ENCODE measurements at regions not wholly inside any gene's neighbourhood (a gene's known extent, or its start where the extent isn't known, plus 50 kb on each side); places are given as distances from the start of the nearest gene placed in this dataset.

- H3K9me3 Mint-ChIP-seq, result peaks cover 10% of the 10 kb centered on the region
- no peak for ATAC-seq
- no peak overlapping the region for H3K4me3 Mint-ChIP-seq
Observed at GRCh38 chrX:109855501-109855900, 122.4 kb upstream of the ACSL4 start.

GRCh38 chrX:109856974-109857373 lies 123.9 kb upstream of the ACSL4 start:
- peaks cover 10% of the 10 kb centered on the region for H3K9me3 Mint-ChIP-seq
- ATAC-seq (no peak), DNase-seq (no peak)
- no peaks in the 10 kb centered on the region for H3K36me3 Mint-ChIP-seq (ENCODE audit: insufficient read depth)
- no peaks in the 10 kb centered on the region for H3K27me3 Mint-ChIP-seq (ENCODE audit: low read depth)
- no peak overlapping the region for H3K4me3 Mint-ChIP-seq
- H3K4me1 Mint-ChIP-seq (ENCODE audit: low read depth), result no peaks in the 10 kb centered on the region

More at GRCh38 chrX:109855501-109855900, 122.4 kb upstream of the ACSL4 start:
- no peak for DNase-seq
- no peaks in the 10 kb centered on the region for H3K4me1 Mint-ChIP-seq (ENCODE audit: low read depth)
- no peaks in the 10 kb centered on the region for H3K27me3 Mint-ChIP-seq (ENCODE audit: low read depth)
- no peaks in the 10 kb centered on the region for H3K36me3 Mint-ChIP-seq (ENCODE audit: insufficient read depth)

GRCh38 chrX:109857584-109858228 lies 124.6 kb upstream of the ACSL4 start:
- Mint-ChIP-seq H3K27me3 (ENCODE audit: low read depth) (no peaks in the 10 kb centered on the region), H3K4me3 (no peak overlapping the region), H3K4me1 (ENCODE audit: low read depth) (no peaks in the 10 kb centered on the region), H3K36me3 (ENCODE audit: insufficient read depth) (no peaks in the 10 kb centered on the region), H3K9me3 (peaks cover 10% of the 10 kb centered on the region)
- no peak for ATAC-seq
- no peak for DNase-seq

- H3K4me3 Mint-ChIP-seq, result no peak overlapping the region
- H3K4me1 Mint-ChIP-seq (ENCODE audit: low read depth), result no peaks in the 10 kb centered on the region
- H3K27me3 Mint-ChIP-seq (ENCODE audit: low read depth), result no peaks in the 10 kb centered on the region
- H3K9me3 Mint-ChIP-seq, result peaks cover 7% of the 10 kb centered on the region
- DNase-seq (no peak), ATAC-seq (no peak)
- H3K36me3 Mint-ChIP-seq (ENCODE audit: insufficient read depth), result no peaks in the 10 kb centered on the region
Observed at GRCh38 chrX:109858602-109859341, 125.7 kb upstream of the ACSL4 start.

- no peaks in the 10 kb centered on the region for H3K27me3 Mint-ChIP-seq (ENCODE audit: low read depth)
- ATAC-seq (no peak), DNase-seq (no peak)
- H3K4me3 Mint-ChIP-seq, result no peak overlapping the region
- no peaks in the 10 kb centered on the region for H3K36me3 Mint-ChIP-seq (ENCODE audit: insufficient read depth)
- no peaks in the 10 kb centered on the region for H3K9me3 Mint-ChIP-seq
- no peaks in the 10 kb centered on the region for H3K4me1 Mint-ChIP-seq (ENCODE audit: low read depth)
Observed at GRCh38 chrX:109859651-109860050, 126.6 kb upstream of the ACSL4 start.

GRCh38 chrX:109862433-109862832 lies 129.4 kb upstream of the ACSL4 start:
- Mint-ChIP-seq H3K27me3 (ENCODE audit: low read depth) (peaks cover 2% of the 10 kb centered on the region), H3K36me3 (ENCODE audit: insufficient read depth) (no peaks in the 10 kb centered on the region), H3K9me3 (no peaks in the 10 kb centered on the region), H3K4me3 (no peak overlapping the region), H3K4me1 (ENCODE audit: low read depth) (no peaks in the 10 kb centered on the region)
- no peak for DNase-seq
- ATAC-seq, result no peak

GRCh38 chrX:109863811-109864210 lies 130.8 kb upstream of the ACSL4 start:
- no peak overlapping the region for H3K4me3 Mint-ChIP-seq
- H3K27me3 Mint-ChIP-seq (ENCODE audit: low read depth), result peaks cover 2% of the 10 kb centered on the region
- no peaks in the 10 kb centered on the region for H3K9me3 Mint-ChIP-seq
- H3K4me1 Mint-ChIP-seq (ENCODE audit: low read depth), result no peaks in the 10 kb centered on the region
- ATAC-seq (no peak), DNase-seq (no peak)
- H3K36me3 Mint-ChIP-seq (ENCODE audit: insufficient read depth), result no peaks in the 10 kb centered on the region

- DNase-seq, result no peak
Observed at GRCh38 chrX:109871121-109871888, 131.6 kb upstream of the TMEM164 start.

GRCh38 chrX:109872021-109872732 lies 130.7 kb upstream of the TMEM164 start:
- Mint-ChIP-seq H3K9me3 (no peaks in the 10 kb centered on the region), H3K4me1 (ENCODE audit: low read depth) (no peaks in the 10 kb centered on the region), H3K4me3 (no peak overlapping the region), H3K27me3 (ENCODE audit: low read depth) (peaks cover 2% of the 10 kb centered on the region), H3K36me3 (ENCODE audit: insufficient read depth) (no peaks in the 10 kb centered on the region)
- no peak for ATAC-seq
- no peak for DNase-seq

More at GRCh38 chrX:109871121-109871888, 131.6 kb upstream of the TMEM164 start:
- H3K27me3 Mint-ChIP-seq (ENCODE audit: low read depth), result peaks cover 2% of the 10 kb centered on the region
- H3K4me3 Mint-ChIP-seq, result no peak overlapping the region
- ATAC-seq, result no peak
- no peaks in the 10 kb centered on the region for H3K36me3 Mint-ChIP-seq (ENCODE audit: insufficient read depth)
- H3K9me3 Mint-ChIP-seq, result no peaks in the 10 kb centered on the region
- H3K4me1 Mint-ChIP-seq (ENCODE audit: low read depth), result no peaks in the 10 kb centered on the region

- Mint-ChIP-seq H3K4me1 (ENCODE audit: low read depth) (no peaks in the 10 kb centered on the region), H3K9me3 (no peaks in the 10 kb centered on the region), H3K4me3 (no peak overlapping the region), H3K36me3 (ENCODE audit: insufficient read depth) (no peaks in the 10 kb centered on the region), H3K27me3 (ENCODE audit: low read depth) (peaks cover 2% of the 10 kb centered on the region)
- ATAC-seq, result no peak
- no peak for DNase-seq
Observed at GRCh38 chrX:109873574-109873973, 129.3 kb upstream of the TMEM164 start.

- ATAC-seq (no peak), DNase-seq (no peak)
- no peak overlapping the region for H3K4me3 Mint-ChIP-seq
- H3K4me1 Mint-ChIP-seq (ENCODE audit: low read depth), result no peaks in the 10 kb centered on the region
- H3K9me3 Mint-ChIP-seq, result no peaks in the 10 kb centered on the region
- peaks cover 2% of the 10 kb centered on the region for H3K27me3 Mint-ChIP-seq (ENCODE audit: low read depth)
- H3K36me3 Mint-ChIP-seq (ENCODE audit: insufficient read depth), result no peaks in the 10 kb centered on the region
Observed at GRCh38 chrX:109873983-109874382, 128.9 kb upstream of the TMEM164 start.

GRCh38 chrX:109874548-109874947 lies 128.4 kb upstream of the TMEM164 start:
- H3K27me3 Mint-ChIP-seq (ENCODE audit: low read depth), result peaks cover 4% of the 10 kb centered on the region
- H3K9me3 Mint-ChIP-seq, result no peaks in the 10 kb centered on the region
- H3K36me3 Mint-ChIP-seq (ENCODE audit: insufficient read depth), result no peaks in the 10 kb centered on the region
- no peak for DNase-seq
- no peaks in the 10 kb centered on the region for H3K4me1 Mint-ChIP-seq (ENCODE audit: low read depth)
- no peak overlapping the region for H3K4me3 Mint-ChIP-seq
- no peak for ATAC-seq

- ATAC-seq, result no peak
Observed at GRCh38 chrX:109875831-109876230, 127.1 kb upstream of the TMEM164 start.

GRCh38 chrX:109878236-109878635 lies 124.7 kb upstream of the TMEM164 start:
- Mint-ChIP-seq H3K4me1 (ENCODE audit: low read depth) (no peaks in the 10 kb centered on the region), H3K36me3 (ENCODE audit: insufficient read depth) (no peaks in the 10 kb centered on the region), H3K4me3 (no peak overlapping the region), H3K27me3 (ENCODE audit: low read depth) (peaks cover 2% of the 10 kb centered on the region), H3K9me3 (no peaks in the 10 kb centered on the region)
- ATAC-seq (no peak), DNase-seq (no peak)

More at GRCh38 chrX:109875831-109876230, 127.1 kb upstream of the TMEM164 start:
- H3K36me3 Mint-ChIP-seq (ENCODE audit: insufficient read depth), result no peaks in the 10 kb centered on the region
- DNase-seq, result no peak
- no peaks in the 10 kb centered on the region for H3K4me1 Mint-ChIP-seq (ENCODE audit: low read depth)
- H3K27me3 Mint-ChIP-seq (ENCODE audit: low read depth), result peaks cover 3% of the 10 kb centered on the region
- H3K4me3 Mint-ChIP-seq, result no peak overlapping the region
- H3K9me3 Mint-ChIP-seq, result no peaks in the 10 kb centered on the region

All from activated T-cell treated with anti-CD3 and anti-CD28 coated beads, Interleukin-2, amount 50 U/mL, for 4 hours (primary cell).